Thyroid gland (tissue), 4 donors: ENCODE measurements at regions not wholly inside any gene's neighbourhood (a gene's known extent, or its start where the extent isn't known, plus 50 kb on each side); places are given as distances from the start of the nearest gene placed in this dataset.

Source experiments
- POLR2A ChIP-seq, 2 donors: fragments of 450-650 bp; IDR thresholded peaks; one replicate each; pipeline ENCODE4 v1.6.1; 2017; ENCODE audit warnings: antibody characterized with exemption in 2 of 2, mild to moderate bottlenecking in 2 of 2, moderate library complexity in 1 of 2
- TF ChIP-seq, protein P1 (sequence below), 6 experiments: fragments of 200-600 bp in 3 of 6; fragments of 450-650 bp in 3 of 6; sonication (generic) in 3 of 6; IDR thresholded peaks; one replicate each; pipeline ENCODE4 v1.5.1; 2016 to 2019; ENCODE audit warnings: antibody characterized with exemption in 6 of 6, mild to moderate bottlenecking in 2 of 6, inconsistent platforms in 1 of 6, moderate library complexity in 1 of 6

DNA sequence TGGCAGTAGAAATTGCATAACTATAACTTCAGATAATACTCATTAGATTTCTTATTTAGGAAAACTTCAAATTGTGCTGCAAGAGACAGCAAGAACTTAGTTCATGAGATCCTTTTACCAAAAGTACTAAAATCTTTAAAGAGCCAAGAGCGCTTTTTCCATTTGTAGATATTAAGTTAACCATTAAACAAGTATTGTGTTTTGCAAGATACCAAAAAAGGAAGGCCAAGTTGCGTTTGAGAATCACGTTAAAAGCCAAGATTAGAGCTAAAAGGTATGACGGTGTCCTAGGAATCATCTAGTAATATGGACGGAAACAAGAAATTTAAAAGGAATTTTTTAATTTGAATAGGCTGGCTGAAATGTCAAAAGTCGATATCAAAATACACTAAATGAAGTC lies 361.3 kb upstream of the LYPLAL1 start:
- no peak for TF ChIP-seq POLR2A (IDR thresholded peaks at IDR 0.05)
- TF ChIP-seq, protein P1, sequence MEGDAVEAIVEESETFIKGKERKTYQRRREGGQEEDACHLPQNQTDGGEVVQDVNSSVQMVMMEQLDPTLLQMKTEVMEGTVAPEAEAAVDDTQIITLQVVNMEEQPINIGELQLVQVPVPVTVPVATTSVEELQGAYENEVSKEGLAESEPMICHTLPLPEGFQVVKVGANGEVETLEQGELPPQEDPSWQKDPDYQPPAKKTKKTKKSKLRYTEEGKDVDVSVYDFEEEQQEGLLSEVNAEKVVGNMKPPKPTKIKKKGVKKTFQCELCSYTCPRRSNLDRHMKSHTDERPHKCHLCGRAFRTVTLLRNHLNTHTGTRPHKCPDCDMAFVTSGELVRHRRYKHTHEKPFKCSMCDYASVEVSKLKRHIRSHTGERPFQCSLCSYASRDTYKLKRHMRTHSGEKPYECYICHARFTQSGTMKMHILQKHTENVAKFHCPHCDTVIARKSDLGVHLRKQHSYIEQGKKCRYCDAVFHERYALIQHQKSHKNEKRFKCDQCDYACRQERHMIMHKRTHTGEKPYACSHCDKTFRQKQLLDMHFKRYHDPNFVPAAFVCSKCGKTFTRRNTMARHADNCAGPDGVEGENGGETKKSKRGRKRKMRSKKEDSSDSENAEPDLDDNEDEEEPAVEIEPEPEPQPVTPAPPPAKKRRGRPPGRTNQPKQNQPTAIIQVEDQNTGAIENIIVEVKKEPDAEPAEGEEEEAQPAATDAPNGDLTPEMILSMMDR (IDR thresholded peaks at IDR 0.05): no peak
